ENCODE measurements at regions not wholly inside any gene's neighbourhood (a gene's known extent, or its start where the extent isn't known, plus 50 kb on each side); places are given as distances from the start of the nearest gene placed in this dataset.

- H3K56ac ChIP-seq (replicated peaks; ENCODE audit: insufficient read length, low read depth, low read length), result no peak overlapping the region
- no peak overlapping the region for H2BK120ac ChIP-seq (replicated peaks; ENCODE audit: low read depth, low read length)
- no peak overlapping the region for H4K91ac ChIP-seq (replicated peaks; ENCODE audit: insufficient read length, low read length)
- H4K5ac ChIP-seq (ENCODE audit: insufficient read length, low read depth, low read length), result no peak overlapping the region
- H3K27me3 ChIP-seq (replicated peaks in 1 of 4; ENCODE audit: control insufficient read depth in 3 of 4, extremely low read depth in 1 of 4, insufficient read depth in 3 of 4, low read length in 3 of 4), result no peaks in the 10 kb centered on the region
- H2BK5ac ChIP-seq (ENCODE audit: low read depth, low read length), result no peak overlapping the region
- no peak overlapping the region for H3K4ac ChIP-seq (replicated peaks; ENCODE audit: insufficient read length, low read depth, low read length)
- H3K9me3 ChIP-seq (ENCODE audit: insufficient read depth in 2 of 2, low read depth in 1 of 2, low read length in 1 of 2), result no peaks in the 10 kb centered on the region
- H2BK15ac ChIP-seq (ENCODE audit: low read length), result no peak overlapping the region
- H3K36me3 ChIP-seq (ENCODE audit: control insufficient read depth in 2 of 4, insufficient read depth in 4 of 4, low read length in 3 of 4), result no peaks in the 10 kb centered on the region
- no peak overlapping the region for H3K9ac ChIP-seq (replicated peaks in 1 of 4; ENCODE audit: extremely low read depth in 1 of 4, low read depth in 3 of 4, low read length in 3 of 4)
- H2AFZ ChIP-seq (ENCODE audit: low read length), result no peak overlapping the region
- H2BK12ac ChIP-seq (ENCODE audit: low read depth, low read length), result no peak overlapping the region
- no peaks in the 10 kb centered on the region for H3K23me2 ChIP-seq (ENCODE audit: low read depth, low read length)
- no peak overlapping the region for H3K4me3 ChIP-seq (ENCODE audit: extremely low read depth in 1 of 4, insufficient read depth in 2 of 4, low read depth in 3 of 4, low read length in 4 of 4)
- no peak overlapping the region for H4K8ac ChIP-seq (ENCODE audit: extremely low read depth, insufficient read depth, low read length)
- 93% methylated on average over 8 of the region's 8 CpGs; no CpG with 5 or more reads in 1 of the 2 experiments for WGBS, 2 experiments (ENCODE audit: extremely low coverage in 1 of 2, insufficient coverage in 1 of 2, insufficient read length in 1 of 2, insufficient replicate concordance in 2 of 2, low coverage in 1 of 2, low lambda C conversion rate in 2 of 2, missing lambda C conversion rate in 1 of 2)
- no peaks in the 10 kb centered on the region for H3K79me2 ChIP-seq (ENCODE audit: control insufficient read depth in 1 of 2, insufficient read depth in 2 of 2, low read length in 2 of 2)
- H3K14ac ChIP-seq (ENCODE audit: insufficient read length), result no peak overlapping the region
- H2AK5ac ChIP-seq (ENCODE audit: low read depth, low read length), result no peak overlapping the region
- H2BK20ac ChIP-seq (ENCODE audit: low read length), result no peak overlapping the region
- ChIA-PET POLR2A (ENCODE audit: partially characterized antibody) (no interaction called here), CTCF (ENCODE audit: partially characterized antibody) (no interaction called here)
- no peak overlapping the region for H3K27ac ChIP-seq (ENCODE audit: low read depth, low read length)
- H3K79me1 ChIP-seq (ENCODE audit: low read depth, low read length), result no peaks in the 10 kb centered on the region
- no peak for FAIRE-seq
- H3K18ac ChIP-seq (ENCODE audit: extremely low read depth, low read length), result no peak overlapping the region
- no peaks in the 10 kb centered on the region for H4K20me1 ChIP-seq (replicated peaks in 1 of 2; ENCODE audit: control insufficient read depth in 1 of 2, insufficient read depth in 2 of 2, low read length in 2 of 2)
- H3K23ac ChIP-seq (ENCODE audit: insufficient read length), result no peak overlapping the region
- no peak for DNase-seq (ENCODE audit: low read depth in 1 of 2, low spot score in 2 of 2)
- H3K4me1 ChIP-seq (replicated peaks in 1 of 4; ENCODE audit: control insufficient read depth in 3 of 4, insufficient read depth in 4 of 4, low read length in 3 of 4), result no peaks in the 10 kb centered on the region
- no peak overlapping the region for H3K4me2 ChIP-seq (ENCODE audit: insufficient read depth in 1 of 2, low read depth in 2 of 2, low read length in 2 of 2)
- TF ChIP-seq POLR2A (IDR thresholded peaks at IDR 0.05; ENCODE audit: control extremely low read depth in 1 of 2, low read depth in 2 of 2, low read length in 2 of 2) (no peak), SP2 (IDR thresholded peaks at IDR 0.05; ENCODE audit: low read length) (no peak), SUZ12 (IDR thresholded peaks at IDR 0.05; ENCODE audit: low read length) (no peak), SP1 (IDR thresholded peaks at IDR 0.05; ENCODE audit: low read depth, low read length) (no peak), TAF7 (optimal IDR thresholded peaks at IDR 0.05; ENCODE audit: borderline replicate concordance, low read depth, low read length) (no peak), POU5F1 (IDR thresholded peaks at IDR 0.05; ENCODE audit: low read depth, low read length) (no peak), FOSL1 (IDR thresholded peaks at IDR 0.05; ENCODE audit: insufficient read depth, low read depth, low read length) (no peak), EP300 (IDR thresholded peaks at IDR 0.05; ENCODE audit: borderline replicate concordance in 1 of 2, low read depth in 2 of 2, low read length in 2 of 2) (no peak), CREB1 (IDR thresholded peaks at IDR 0.05) (no peak), CHD1 (IDR thresholded peaks at IDR 0.05; ENCODE audit: low read depth, low read length) (no peak), CBX8 (IDR thresholded peaks at IDR 0.05; ENCODE audit: borderline replicate concordance, low read depth, low read length) (no peak), CEBPB (IDR thresholded peaks at IDR 0.05; ENCODE audit: low read depth, low read length) (no peak), ZNF274 (IDR thresholded peaks at IDR 0.05; ENCODE audit: borderline replicate concordance, extremely low read depth, low read length) (no peak), GTF2F1 (IDR thresholded peaks at IDR 0.05; ENCODE audit: borderline replicate concordance, low read depth, low read length) (no peak), PHF8 (conservative IDR thresholded peaks at IDR 0.05; ENCODE audit: low read depth, low read length) (no peak), SIN3A (conservative IDR thresholded peaks at IDR 0.05 in 1 of 2, IDR thresholded peaks at IDR 0.05 in 1 of 2; ENCODE audit: low read depth in 1 of 2, low read length in 2 of 2) (no peak), CBX5 (IDR thresholded peaks at IDR 0.05; ENCODE audit: low read depth, low read length) (no peak)
Measured at GRCh38 chr1:81725823-81726222, 74.9 kb upstream of the ADGRL2 start.

All from H1 (cell line).